SK-N-SH (cell line): ENCODE measurements at regions not wholly inside any gene's neighbourhood (a gene's known extent, or its start where the extent isn't known, plus 50 kb on each side); places are given as distances from the start of the nearest gene placed in this dataset.

Experiments
- JUND ChIP-seq: IDR thresholded peaks from 2 replicates; pipeline ENCODE4 v1.4.0; 2012
- MEF2A ChIP-seq: IDR thresholded peaks from 2 replicates; pipeline ENCODE4 v1.4.0; 2012; ENCODE audit warnings: low read depth, borderline replicate concordance
- PBX3 ChIP-seq: IDR thresholded peaks from 2 replicates; pipeline ENCODE4; 2012
- RAD21 ChIP-seq: IDR thresholded peaks from 2 replicates; pipeline ENCODE4 v1.6.1; 2012; ENCODE audit warnings: mild to moderate bottlenecking, low read length
- RCOR1 ChIP-seq: fragments of 150-350 bp; IDR thresholded peaks from 2 replicates; pipeline ENCODE4 v1.6.1; 2017; ENCODE audit warnings: antibody characterized with exemption, low read length
- TF ChIP-seq, protein P1 (sequence below): fragments of 200-600 bp; sonication (generic); IDR thresholded peaks from 2 replicates; pipeline ENCODE4 v1.6.1; 2017; ENCODE audit warnings: antibody characterized with exemption, mild to moderate bottlenecking, moderate library complexity
- TF ChIP-seq, protein P2 (sequence below): IDR thresholded peaks from 2 replicates; pipeline ENCODE4 v1.6.1; 2012; ENCODE audit warnings: mild to moderate bottlenecking, low read depth, low read length, moderate library complexity

DNA sequence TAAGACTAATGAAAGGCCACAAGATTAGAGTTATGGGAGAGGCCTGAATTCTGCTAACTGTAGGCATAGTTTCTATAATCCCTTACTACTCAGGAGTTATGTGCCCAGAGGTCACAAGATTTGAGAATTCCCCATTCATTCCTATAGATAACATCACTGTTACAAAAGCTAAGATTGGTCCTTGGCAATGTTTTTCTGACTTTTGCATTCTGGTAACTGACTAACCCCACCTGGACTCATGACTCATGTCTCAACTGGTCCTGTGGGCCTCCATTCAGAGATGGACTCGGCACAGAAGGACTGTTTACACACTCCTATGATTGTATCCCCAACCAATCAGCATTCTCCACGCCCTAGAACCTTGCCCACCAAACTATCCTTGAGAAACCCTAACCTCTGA, 249.0 kb upstream of the ZP4 start:
- TF ChIP-seq, protein P1, sequence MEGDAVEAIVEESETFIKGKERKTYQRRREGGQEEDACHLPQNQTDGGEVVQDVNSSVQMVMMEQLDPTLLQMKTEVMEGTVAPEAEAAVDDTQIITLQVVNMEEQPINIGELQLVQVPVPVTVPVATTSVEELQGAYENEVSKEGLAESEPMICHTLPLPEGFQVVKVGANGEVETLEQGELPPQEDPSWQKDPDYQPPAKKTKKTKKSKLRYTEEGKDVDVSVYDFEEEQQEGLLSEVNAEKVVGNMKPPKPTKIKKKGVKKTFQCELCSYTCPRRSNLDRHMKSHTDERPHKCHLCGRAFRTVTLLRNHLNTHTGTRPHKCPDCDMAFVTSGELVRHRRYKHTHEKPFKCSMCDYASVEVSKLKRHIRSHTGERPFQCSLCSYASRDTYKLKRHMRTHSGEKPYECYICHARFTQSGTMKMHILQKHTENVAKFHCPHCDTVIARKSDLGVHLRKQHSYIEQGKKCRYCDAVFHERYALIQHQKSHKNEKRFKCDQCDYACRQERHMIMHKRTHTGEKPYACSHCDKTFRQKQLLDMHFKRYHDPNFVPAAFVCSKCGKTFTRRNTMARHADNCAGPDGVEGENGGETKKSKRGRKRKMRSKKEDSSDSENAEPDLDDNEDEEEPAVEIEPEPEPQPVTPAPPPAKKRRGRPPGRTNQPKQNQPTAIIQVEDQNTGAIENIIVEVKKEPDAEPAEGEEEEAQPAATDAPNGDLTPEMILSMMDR: no peak
- TF ChIP-seq JUND (no peak), RAD21 (no peak), RCOR1 (no peak), PBX3 (no peak), MEF2A (no peak)
- TF ChIP-seq, protein P2, sequence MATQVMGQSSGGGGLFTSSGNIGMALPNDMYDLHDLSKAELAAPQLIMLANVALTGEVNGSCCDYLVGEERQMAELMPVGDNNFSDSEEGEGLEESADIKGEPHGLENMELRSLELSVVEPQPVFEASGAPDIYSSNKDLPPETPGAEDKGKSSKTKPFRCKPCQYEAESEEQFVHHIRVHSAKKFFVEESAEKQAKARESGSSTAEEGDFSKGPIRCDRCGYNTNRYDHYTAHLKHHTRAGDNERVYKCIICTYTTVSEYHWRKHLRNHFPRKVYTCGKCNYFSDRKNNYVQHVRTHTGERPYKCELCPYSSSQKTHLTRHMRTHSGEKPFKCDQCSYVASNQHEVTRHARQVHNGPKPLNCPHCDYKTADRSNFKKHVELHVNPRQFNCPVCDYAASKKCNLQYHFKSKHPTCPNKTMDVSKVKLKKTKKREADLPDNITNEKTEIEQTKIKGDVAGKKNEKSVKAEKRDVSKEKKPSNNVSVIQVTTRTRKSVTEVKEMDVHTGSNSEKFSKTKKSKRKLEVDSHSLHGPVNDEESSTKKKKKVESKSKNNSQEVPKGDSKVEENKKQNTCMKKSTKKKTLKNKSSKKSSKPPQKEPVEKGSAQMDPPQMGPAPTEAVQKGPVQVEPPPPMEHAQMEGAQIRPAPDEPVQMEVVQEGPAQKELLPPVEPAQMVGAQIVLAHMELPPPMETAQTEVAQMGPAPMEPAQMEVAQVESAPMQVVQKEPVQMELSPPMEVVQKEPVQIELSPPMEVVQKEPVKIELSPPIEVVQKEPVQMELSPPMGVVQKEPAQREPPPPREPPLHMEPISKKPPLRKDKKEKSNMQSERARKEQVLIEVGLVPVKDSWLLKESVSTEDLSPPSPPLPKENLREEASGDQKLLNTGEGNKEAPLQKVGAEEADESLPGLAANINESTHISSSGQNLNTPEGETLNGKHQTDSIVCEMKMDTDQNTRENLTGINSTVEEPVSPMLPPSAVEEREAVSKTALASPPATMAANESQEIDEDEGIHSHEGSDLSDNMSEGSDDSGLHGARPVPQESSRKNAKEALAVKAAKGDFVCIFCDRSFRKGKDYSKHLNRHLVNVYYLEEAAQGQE: no peak
